ENCODE measurements at regions not wholly inside any gene's neighbourhood (a gene's known extent, or its start where the extent isn't known, plus 50 kb on each side); places are given as distances from the start of the nearest gene placed in this dataset.

DNA sequence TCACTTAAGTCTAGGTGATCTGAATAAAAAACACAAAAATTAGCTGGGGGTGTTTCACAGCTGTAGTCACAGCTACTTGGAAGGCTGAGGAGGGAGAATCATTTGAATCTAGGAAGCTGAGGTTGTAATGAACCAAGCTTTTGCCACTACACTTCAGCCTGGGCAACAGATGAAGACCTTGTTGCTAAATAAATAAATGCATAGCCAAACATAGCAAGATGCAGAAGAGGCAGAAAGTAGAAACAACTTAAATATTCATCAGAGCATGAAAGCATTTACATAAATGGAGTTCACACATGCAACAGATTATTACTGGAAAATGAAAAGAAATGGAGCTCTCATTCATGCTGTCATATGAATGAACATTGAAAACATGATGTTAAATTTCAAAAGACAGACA, 348.9 kb upstream of the HSFY2 start:
- TF ChIP-seq CTCF (IDR thresholded peaks at IDR 0.05; ENCODE audit: extremely low read depth, missing control alignments): no peak
- DNase-seq (ENCODE audit: low spot score): no peak

- DNase-seq (ENCODE audit: low spot score): no peak
- no peak for TF ChIP-seq CTCF (IDR thresholded peaks at IDR 0.05; ENCODE audit: extremely low read depth, missing control alignments)
Measured at GRCh38 chrY:19098349-19098748, 324.8 kb upstream of the HSFY2 start.

DNA sequence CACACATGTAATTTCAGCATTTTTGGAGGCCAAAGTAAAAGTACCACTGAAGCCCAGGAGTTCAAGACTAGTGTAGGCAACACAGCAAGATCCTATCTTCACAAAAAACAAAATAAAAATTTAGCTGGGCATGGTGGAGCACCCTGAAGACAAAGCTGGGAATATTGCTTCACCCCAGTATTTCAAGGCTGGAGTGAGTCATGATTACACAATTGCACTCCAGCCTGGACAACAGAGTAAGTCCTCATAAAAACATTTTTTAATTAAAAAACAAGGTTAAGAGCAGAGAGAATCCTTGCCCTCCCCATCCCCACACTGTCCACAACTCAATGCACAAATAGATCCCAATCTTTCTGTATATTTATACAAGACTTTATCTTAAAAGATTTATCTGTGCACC, 321.9 kb upstream of the HSFY2 start:
- DNase-seq (ENCODE audit: low spot score): no peak
- TF ChIP-seq CTCF (IDR thresholded peaks at IDR 0.05; ENCODE audit: extremely low read depth, missing control alignments): no peak

- DNase-seq (ENCODE audit: low spot score): no peak
- no peak for TF ChIP-seq CTCF (IDR thresholded peaks at IDR 0.05; ENCODE audit: extremely low read depth, missing control alignments)
Measured at GRCh38 chrY:19083006-19083405, 309.5 kb upstream of the HSFY2 start.

- TF ChIP-seq CTCF (IDR thresholded peaks at IDR 0.05; ENCODE audit: extremely low read depth, missing control alignments): no peak
- DNase-seq (ENCODE audit: low spot score): no peak
Measured at GRCh38 chrY:19077698-19078113, 304.2 kb upstream of the HSFY2 start.

DNA sequence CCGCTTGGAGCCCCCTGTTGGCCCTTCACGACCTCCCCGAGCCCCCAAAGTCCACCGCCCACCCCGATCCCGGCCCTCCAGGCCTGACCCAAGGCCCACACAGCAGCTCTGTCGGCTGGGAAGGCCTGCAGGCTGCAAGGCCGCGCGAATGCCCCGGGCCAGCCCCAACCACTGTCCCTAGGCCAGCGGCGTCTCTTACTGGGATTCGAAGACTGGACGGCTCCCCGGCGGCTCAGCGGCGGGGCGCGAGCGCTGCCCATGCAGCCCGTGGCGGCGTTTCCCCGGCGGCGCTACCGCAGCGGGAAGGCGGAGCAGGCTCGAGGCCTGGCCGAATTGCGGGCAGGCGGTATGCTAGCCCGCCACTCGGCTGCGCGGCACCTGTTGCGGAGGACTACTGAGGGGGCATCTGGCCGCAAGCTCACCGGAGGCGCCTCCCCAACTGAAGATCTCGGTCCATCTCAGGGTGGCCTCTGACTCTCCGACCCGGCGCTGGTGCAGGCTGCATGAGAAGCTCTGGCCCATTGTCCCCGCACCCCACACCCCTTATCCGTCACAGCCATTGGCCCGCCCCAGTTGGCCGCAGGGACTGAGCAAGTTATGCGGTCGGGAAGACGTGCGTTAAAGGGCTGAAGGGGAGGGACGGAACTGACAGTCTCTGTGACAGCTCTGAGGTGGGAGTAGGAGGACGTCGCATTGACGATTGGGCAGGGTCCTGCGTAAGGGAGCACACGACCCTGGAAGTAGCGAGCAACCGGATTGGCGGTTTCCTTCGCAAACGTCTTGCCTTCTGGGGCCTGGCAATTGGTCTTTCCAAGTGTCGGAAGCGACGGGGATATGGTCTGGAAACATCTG, 303.5 kb upstream of the HSFY2 start:
- peak; percentile 53 for DNase-seq (ENCODE audit: low spot score)
- TF ChIP-seq CTCF (IDR thresholded peaks at IDR 0.05; ENCODE audit: extremely low read depth, missing control alignments): no peak

DNA sequence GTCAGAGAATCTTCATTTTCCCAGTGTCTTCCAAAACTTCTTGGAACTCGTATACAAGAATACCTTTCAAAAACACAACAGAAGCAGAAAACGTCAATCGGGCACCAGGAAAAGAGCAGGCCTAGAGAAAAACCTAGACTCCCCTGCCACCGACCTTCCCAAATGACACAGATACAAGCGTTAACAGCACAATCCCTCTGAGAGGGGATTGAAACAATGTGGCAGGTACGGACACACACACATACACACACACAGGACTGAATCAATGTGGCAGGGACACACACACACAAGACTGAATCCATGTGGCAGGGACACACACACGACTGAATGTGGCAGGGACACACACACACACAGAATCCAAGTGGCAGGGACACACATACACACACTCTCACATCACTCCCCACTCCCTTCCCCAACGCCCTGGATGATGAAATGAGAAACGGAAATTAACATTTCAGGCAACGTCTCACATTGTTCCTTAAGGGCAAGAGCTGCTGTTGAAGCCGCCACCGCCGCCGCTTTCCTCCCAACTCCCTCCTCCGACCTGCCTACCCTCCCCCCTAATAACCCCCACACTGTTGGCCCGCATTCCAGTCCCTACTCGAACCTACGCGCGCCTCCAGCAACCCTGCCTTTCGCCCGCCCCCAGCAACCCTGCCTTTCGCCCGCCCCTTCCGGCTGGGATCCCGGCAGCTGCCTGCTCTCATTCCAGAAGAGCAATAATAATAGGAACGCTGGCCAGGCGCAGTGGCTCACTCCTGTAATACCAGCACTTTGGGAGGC, 302.1 kb upstream of the HSFY2 start:
- peak; percentile 26 for DNase-seq (ENCODE audit: low spot score)
- no peak for TF ChIP-seq CTCF (IDR thresholded peaks at IDR 0.05; ENCODE audit: extremely low read depth, missing control alignments)

All from GM20000 (cell line).